ENCODE measurements at regions not wholly inside any gene's neighbourhood (a gene's known extent, or its start where the extent isn't known, plus 50 kb on each side); places are given as distances from the start of the nearest gene placed in this dataset.

GRCh38 chr2:221258464-221258863 lies 313.6 kb downstream of the EPHA4 start:
- TF ChIP-seq TAF1 (IDR thresholded peaks at IDR 0.05; ENCODE audit: low read depth, low read length) (no peak), POLR2AphosphoS5 (IDR thresholded peaks at IDR 0.05; ENCODE audit: low read depth, low read length) (no peak), POLR2A (IDR thresholded peaks at IDR 0.05; ENCODE audit: low read depth, low read length) (no peak), PAX5 (IDR thresholded peaks at IDR 0.05; ENCODE audit: insufficient read depth, low read length, severe bottlenecking) (no peak)
- FAIRE-seq, result no peak
- no peak for DNase-seq (ENCODE audit: insufficient read length, low spot score)

- FAIRE-seq, result no peak
- TF ChIP-seq POLR2AphosphoS5 (IDR thresholded peaks at IDR 0.05; ENCODE audit: low read depth, low read length), result no peak
- no peak for TF ChIP-seq SPI1 (IDR thresholded peaks at IDR 0.05; ENCODE audit: low read depth, low read length)
- no peak for TF ChIP-seq TAF1 (IDR thresholded peaks at IDR 0.05; ENCODE audit: low read depth, low read length)
- no peak for TF ChIP-seq POU2F2 (IDR thresholded peaks at IDR 0.05; ENCODE audit: low read depth, low read length)
- TF ChIP-seq POLR2A (IDR thresholded peaks at IDR 0.05; ENCODE audit: low read depth, low read length), result no peak
- TF ChIP-seq PAX5 (IDR thresholded peaks at IDR 0.05; ENCODE audit: insufficient read depth, low read length, severe bottlenecking), result no peak
Measured at GRCh38 chr2:221262651-221263050, 309.5 kb downstream of the EPHA4 start.

DNA sequence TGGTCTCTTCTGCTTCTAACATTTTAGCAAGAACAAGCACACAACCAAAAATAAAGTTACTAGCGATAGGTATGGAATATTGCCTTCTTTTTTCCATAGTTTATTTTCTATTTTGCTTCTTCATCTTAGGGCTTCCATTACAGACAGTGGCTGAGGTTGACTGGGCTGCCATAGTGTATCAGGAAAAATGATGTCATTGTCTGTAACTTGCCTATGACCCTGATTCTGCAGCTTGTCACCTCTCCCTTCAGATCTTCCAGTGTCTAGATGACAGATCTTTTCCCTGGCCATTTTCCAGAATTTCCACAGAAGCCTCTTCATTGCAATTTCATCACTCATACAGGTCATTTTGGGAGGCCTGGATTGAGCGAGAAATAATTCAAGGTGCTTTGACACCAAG lies 308.5 kb downstream of the EPHA4 start:
- FAIRE-seq, result no peak
- TF ChIP-seq POU2F2 (IDR thresholded peaks at IDR 0.05; ENCODE audit: low read depth, low read length) (no peak), POLR2AphosphoS5 (IDR thresholded peaks at IDR 0.05; ENCODE audit: low read depth, low read length) (no peak), SPI1 (IDR thresholded peaks at IDR 0.05; ENCODE audit: low read depth, low read length) (no peak), TAF1 (IDR thresholded peaks at IDR 0.05; ENCODE audit: low read depth, low read length) (no peak), POLR2A (IDR thresholded peaks at IDR 0.05; ENCODE audit: low read depth, low read length) (no peak), PAX5 (IDR thresholded peaks at IDR 0.05; ENCODE audit: insufficient read depth, low read length, severe bottlenecking) (no peak)
- no peak for DNase-seq (ENCODE audit: insufficient read length, low spot score)

More at GRCh38 chr2:221262651-221263050, 309.5 kb downstream of the EPHA4 start:
- DNase-seq (ENCODE audit: insufficient read length, low spot score), result no peak

DNA sequence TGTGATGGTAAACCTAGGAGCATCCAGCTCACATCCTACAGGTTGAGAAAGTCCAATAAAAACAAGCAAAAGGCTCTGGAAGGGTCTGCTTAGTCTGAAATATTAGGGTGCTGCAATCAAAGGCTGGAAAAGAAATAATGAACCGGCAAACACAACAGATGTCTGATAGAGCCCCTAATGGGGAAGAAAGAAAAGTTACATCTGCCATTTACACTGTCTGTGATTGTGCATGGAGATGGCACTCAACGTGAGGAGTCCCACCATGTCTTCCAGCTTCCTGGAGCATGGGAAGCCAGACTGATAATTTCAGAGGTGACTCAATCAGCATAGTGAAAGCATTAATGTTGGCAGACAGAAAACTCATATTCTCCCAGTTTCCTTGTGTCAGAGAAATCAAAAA lies 307.8 kb downstream of the EPHA4 start:
- FAIRE-seq, result no peak
- no peak for DNase-seq (ENCODE audit: insufficient read length, low spot score)
- no peak for TF ChIP-seq POLR2AphosphoS5 (IDR thresholded peaks at IDR 0.05; ENCODE audit: low read depth, low read length)
- TF ChIP-seq SPI1 (IDR thresholded peaks at IDR 0.05; ENCODE audit: low read depth, low read length), result no peak
- TF ChIP-seq POU2F2 (IDR thresholded peaks at IDR 0.05; ENCODE audit: low read depth, low read length), result no peak
- no peak for TF ChIP-seq PAX5 (IDR thresholded peaks at IDR 0.05; ENCODE audit: insufficient read depth, low read length, severe bottlenecking)
- TF ChIP-seq POLR2A (IDR thresholded peaks at IDR 0.05; ENCODE audit: low read depth, low read length), result no peak
- TF ChIP-seq TAF1 (IDR thresholded peaks at IDR 0.05; ENCODE audit: low read depth, low read length), result no peak

DNA sequence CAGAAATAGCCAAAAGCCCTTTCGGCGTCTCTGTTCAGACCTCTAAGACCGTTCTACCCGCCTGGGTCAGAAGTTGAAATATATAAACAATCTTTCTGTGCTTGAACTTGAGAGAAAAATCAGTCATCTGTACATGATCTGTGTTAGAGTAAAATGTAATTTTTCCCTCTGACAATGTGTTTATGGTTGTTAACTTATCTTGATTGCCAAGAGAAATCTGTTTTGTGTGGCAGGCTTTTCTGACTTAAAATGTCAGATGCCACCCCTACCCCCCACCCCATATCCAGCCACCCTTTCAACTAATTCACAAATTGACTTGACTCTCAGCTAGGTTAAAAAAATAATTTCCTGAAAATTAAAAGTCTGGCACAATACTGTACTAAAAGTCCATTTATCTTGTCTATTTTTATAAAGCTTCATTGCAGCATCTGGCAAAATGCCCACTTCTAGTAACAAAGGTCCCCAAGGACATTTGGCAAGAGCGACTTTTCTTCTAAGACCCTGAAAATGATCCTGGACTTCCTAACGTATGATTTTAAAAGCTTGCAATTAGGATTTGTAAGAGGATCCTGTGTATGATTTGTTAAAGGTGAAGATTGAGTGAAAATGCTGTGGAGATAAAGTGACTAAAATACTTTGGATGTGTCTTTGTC lies 304.2 kb downstream of the EPHA4 start:
- no peak for TF ChIP-seq POLR2A (IDR thresholded peaks at IDR 0.05; ENCODE audit: low read depth, low read length)
- TF ChIP-seq TAF1 (IDR thresholded peaks at IDR 0.05; ENCODE audit: low read depth, low read length), result no peak
- TF ChIP-seq SPI1 (IDR thresholded peaks at IDR 0.05; ENCODE audit: low read depth, low read length), result no peak
- no peak for TF ChIP-seq POU2F2 (IDR thresholded peaks at IDR 0.05; ENCODE audit: low read depth, low read length)
- no peak for TF ChIP-seq PAX5 (IDR thresholded peaks at IDR 0.05; ENCODE audit: insufficient read depth, low read length, severe bottlenecking)
- TF ChIP-seq POLR2AphosphoS5 (IDR thresholded peaks at IDR 0.05; ENCODE audit: low read depth, low read length), result no peak
- no peak for DNase-seq (ENCODE audit: insufficient read length, low spot score)
- no peak for FAIRE-seq

DNA sequence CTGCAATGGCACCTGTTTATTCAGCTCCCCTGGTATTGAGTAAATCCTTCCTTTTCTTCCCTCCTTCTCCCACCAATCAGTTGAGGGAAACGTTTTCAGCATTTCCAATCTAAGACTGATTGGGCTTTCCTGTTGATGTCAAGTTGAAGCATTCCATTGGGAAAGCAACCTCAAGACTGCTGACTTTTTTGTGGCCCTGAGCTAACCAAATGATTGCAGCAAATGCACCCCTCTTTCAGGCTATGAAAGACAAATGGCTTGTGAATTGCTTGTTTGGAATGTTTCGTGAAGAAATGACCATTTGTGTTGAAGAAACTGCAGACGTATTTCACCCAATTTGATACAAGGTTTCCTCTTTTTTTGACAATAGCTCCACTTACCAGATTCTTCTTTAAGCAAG lies 303.5 kb downstream of the EPHA4 start:
- FAIRE-seq (no peak), DNase-seq (ENCODE audit: insufficient read length, low spot score) (no peak)
- TF ChIP-seq TAF1 (IDR thresholded peaks at IDR 0.05; ENCODE audit: low read depth, low read length), result no peak
- no peak for TF ChIP-seq PAX5 (IDR thresholded peaks at IDR 0.05; ENCODE audit: insufficient read depth, low read length, severe bottlenecking)
- no peak for TF ChIP-seq SPI1 (IDR thresholded peaks at IDR 0.05; ENCODE audit: low read depth, low read length)
- no peak for TF ChIP-seq POU2F2 (IDR thresholded peaks at IDR 0.05; ENCODE audit: low read depth, low read length)
- no peak for TF ChIP-seq POLR2A (IDR thresholded peaks at IDR 0.05; ENCODE audit: low read depth, low read length)
- no peak for TF ChIP-seq POLR2AphosphoS5 (IDR thresholded peaks at IDR 0.05; ENCODE audit: low read depth, low read length)

GRCh38 chr2:221270806-221271205 lies 301.3 kb downstream of the EPHA4 start:
- TF ChIP-seq POLR2A (IDR thresholded peaks at IDR 0.05; ENCODE audit: low read depth, low read length), result no peak
- no peak for TF ChIP-seq PAX5 (IDR thresholded peaks at IDR 0.05; ENCODE audit: insufficient read depth, low read length, severe bottlenecking)
- TF ChIP-seq TAF1 (IDR thresholded peaks at IDR 0.05; ENCODE audit: low read depth, low read length), result no peak
- TF ChIP-seq SPI1 (IDR thresholded peaks at IDR 0.05; ENCODE audit: low read depth, low read length), result no peak
- TF ChIP-seq POLR2AphosphoS5 (IDR thresholded peaks at IDR 0.05; ENCODE audit: low read depth, low read length), result no peak
- no peak for TF ChIP-seq POU2F2 (IDR thresholded peaks at IDR 0.05; ENCODE audit: low read depth, low read length)
- no peak for FAIRE-seq
- no peak for DNase-seq (ENCODE audit: insufficient read length, low spot score)

DNA sequence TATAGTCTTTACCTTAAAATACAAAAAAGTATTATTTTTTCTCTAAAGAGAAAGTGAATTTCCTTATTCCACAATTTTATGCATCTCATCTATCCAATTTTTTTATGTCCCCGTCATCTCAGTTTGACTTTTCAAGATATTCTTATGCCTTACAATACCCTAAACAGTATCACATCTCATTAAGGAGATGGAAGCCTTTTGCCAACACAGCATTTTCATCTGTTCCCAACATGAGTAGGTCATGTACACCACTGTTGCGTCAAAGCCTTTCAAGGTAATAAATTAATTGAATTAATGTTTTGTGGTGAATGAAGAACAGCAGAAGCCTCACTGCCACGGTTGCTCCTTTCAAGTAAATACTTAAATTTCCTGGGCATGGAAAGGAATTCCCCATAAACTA lies 299.4 kb downstream of the EPHA4 start:
- DNase-seq (ENCODE audit: insufficient read length, low spot score), result no peak
- FAIRE-seq, result no peak
- TF ChIP-seq POLR2AphosphoS5 (IDR thresholded peaks at IDR 0.05; ENCODE audit: low read depth, low read length), result no peak
- no peak for TF ChIP-seq POLR2A (IDR thresholded peaks at IDR 0.05; ENCODE audit: low read depth, low read length)
- no peak for TF ChIP-seq POU2F2 (IDR thresholded peaks at IDR 0.05; ENCODE audit: low read depth, low read length)
- TF ChIP-seq SPI1 (IDR thresholded peaks at IDR 0.05; ENCODE audit: low read depth, low read length), result no peak

DNA sequence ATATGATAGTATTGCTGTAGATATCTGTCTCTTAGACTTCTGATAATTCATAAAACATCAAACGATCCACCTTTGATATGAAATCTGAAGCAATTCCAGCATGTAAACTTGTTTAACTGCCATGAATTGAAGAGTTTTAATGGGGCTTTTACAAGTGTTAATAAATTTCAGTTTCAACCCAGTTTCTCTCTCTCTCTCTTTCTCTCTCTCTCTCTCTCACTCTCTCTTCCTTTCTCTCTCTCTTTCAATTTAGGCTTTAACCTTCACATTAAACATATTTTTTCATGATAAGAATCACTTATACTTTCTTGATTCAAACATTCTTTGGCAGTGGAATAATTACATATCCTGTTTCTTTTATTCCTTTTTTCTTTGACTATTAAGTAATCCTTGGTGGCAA lies 296.1 kb downstream of the EPHA4 start:
- FAIRE-seq (no peak), DNase-seq (ENCODE audit: insufficient read length, low spot score) (no peak)
- no peak for TF ChIP-seq POLR2AphosphoS5 (IDR thresholded peaks at IDR 0.05; ENCODE audit: low read depth, low read length)

DNA sequence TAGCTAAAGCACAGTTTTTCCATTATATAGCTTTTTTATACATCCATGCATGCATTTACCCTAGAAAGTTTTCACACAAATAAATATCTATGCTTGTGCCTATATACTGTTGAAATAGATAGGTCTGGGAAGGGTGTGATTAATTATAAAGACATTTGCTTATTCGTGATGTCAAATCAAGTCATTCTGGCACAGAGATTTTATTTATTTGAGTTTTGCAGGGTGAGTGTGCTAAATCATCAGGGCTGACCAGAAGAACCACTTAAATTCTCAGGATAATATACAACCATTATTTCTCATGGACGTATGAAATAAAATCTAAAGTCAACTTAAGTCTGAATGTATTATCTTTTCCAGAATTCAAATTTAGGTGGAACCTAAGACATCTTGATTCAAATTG lies 295.5 kb downstream of the EPHA4 start:
- DNase-seq (ENCODE audit: insufficient read length, low spot score) (no peak), FAIRE-seq (no peak)
- TF ChIP-seq PAX5 (IDR thresholded peaks at IDR 0.05; ENCODE audit: insufficient read depth, low read length, severe bottlenecking), result no peak
- no peak for TF ChIP-seq TAF1 (IDR thresholded peaks at IDR 0.05; ENCODE audit: low read depth, low read length)
- TF ChIP-seq SPI1 (IDR thresholded peaks at IDR 0.05; ENCODE audit: low read depth, low read length), result no peak
- TF ChIP-seq POU2F2 (IDR thresholded peaks at IDR 0.05; ENCODE audit: low read depth, low read length), result no peak
- no peak for TF ChIP-seq POLR2A (IDR thresholded peaks at IDR 0.05; ENCODE audit: low read depth, low read length)
- no peak for TF ChIP-seq POLR2AphosphoS5 (IDR thresholded peaks at IDR 0.05; ENCODE audit: low read depth, low read length)
